HL-60 (cell line): ENCODE measurements at regions not wholly inside any gene's neighbourhood (a gene's known extent, or its start where the extent isn't known, plus 50 kb on each side); places are given as distances from the start of the nearest gene placed in this dataset.
A peak's percentile ranks its signal among the peaks of the same experiment; 100 is the strongest.

Experiments
- DNase-seq, 2 experiments: peaks; one replicate each; pipeline ENCODE4 v3.0.0-alpha.2; 2010 to 2020; ENCODE audit warnings: low read depth in 1 of 2, low spot score in 1 of 2
- H3K27ac ChIP-seq: fragments of 250-450 bp; sonication (Bioruptor Pico); replicated peaks from 2 replicates; pipeline ENCODE4 v1.5.1; 2020; ENCODE audit warnings: mild to moderate bottlenecking, moderate library complexity
- H3K27me3 ChIP-seq: fragments of 250-450 bp; sonication (Bioruptor Pico); 2 replicates; pipeline ENCODE4 v1.5.1; 2021; ENCODE audit warnings: mild to moderate bottlenecking, moderate library complexity; ENCODE audit not compliant: insufficient read depth, poor library complexity, severe bottlenecking
- H3K4me3 ChIP-seq: replicated peaks from 2 replicates; pipeline ENCODE4 v1.5.1; 2011; ENCODE audit warnings: mild to moderate bottlenecking, control low read depth, low read length; ENCODE audit not compliant: insufficient read depth
- CTCF ChIP-seq: IDR thresholded peaks from one replicate; pipeline ENCODE4 v1.5.1; 2011; ENCODE audit warnings: low read length, control low read depth, inconsistent platforms; ENCODE audit not compliant: insufficient read depth
- GABPA ChIP-seq: IDR thresholded peaks from 2 replicates; pipeline ENCODE4 v1.6.1; 2012; ENCODE audit warnings: low read depth
- POLR2AphosphoS5 ChIP-seq: IDR thresholded peaks from 2 replicates; pipeline ENCODE4 v1.6.1; 2012; ENCODE audit warnings: low read depth
- SPI1 ChIP-seq: IDR thresholded peaks from 2 replicates; pipeline ENCODE4 v1.6.1; 2012; ENCODE audit warnings: low read depth, mild to moderate bottlenecking, borderline replicate concordance
- TF ChIP-seq, protein P1 (sequence below): IDR thresholded peaks from 2 replicates; pipeline ENCODE4 v1.6.1; 2012; ENCODE audit warnings: low read depth; ENCODE audit not compliant: insufficient replicate concordance

DNA sequence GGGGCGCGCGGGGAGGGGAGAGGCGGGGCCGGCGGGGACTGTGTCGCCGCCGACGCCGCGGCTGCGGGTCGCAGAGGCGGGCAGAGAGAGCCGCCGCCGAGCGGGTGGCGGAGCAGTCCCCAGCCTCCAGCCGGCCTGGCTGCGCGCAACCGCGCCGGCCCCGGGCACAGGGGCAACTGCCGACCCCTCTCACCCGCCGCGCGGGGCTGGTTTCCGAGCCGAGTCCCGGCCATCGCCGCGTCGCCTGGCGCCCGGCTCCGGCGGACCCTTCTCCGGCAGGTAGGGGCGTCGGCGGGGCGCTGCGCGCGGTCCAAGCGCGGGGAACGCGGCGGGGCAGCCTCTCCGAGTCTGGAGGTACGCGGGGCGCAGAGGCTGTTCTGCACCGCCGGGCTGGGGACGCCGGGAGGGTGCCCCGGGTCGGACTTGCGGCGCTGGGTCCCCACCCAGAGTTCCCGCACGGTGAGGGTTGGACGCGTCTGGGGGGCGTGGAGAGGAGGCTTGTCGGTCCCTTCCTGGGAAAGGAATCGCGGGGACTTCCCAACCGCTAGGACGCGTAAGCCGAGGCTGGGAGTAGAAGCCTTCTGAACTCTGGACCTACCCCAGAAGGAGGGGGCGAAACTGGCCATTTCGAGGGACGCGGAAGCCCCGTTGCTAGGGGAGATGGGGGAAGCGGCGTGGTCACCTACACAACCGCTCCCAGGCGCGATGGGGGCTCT, 133.6 kb upstream of the MYO16 start:
- Histone ChIP-seq H3K27me3 (peaks cover 31% of the 10 kb centered on the region), H3K4me3 (peak overlapping the region; percentile 29), H3K27ac (no peak overlapping the region)
- TF ChIP-seq CTCF (no peak), GABPA (no peak)
- peak in 1 of 2 experiments; percentile 12 for DNase-seq

DNA sequence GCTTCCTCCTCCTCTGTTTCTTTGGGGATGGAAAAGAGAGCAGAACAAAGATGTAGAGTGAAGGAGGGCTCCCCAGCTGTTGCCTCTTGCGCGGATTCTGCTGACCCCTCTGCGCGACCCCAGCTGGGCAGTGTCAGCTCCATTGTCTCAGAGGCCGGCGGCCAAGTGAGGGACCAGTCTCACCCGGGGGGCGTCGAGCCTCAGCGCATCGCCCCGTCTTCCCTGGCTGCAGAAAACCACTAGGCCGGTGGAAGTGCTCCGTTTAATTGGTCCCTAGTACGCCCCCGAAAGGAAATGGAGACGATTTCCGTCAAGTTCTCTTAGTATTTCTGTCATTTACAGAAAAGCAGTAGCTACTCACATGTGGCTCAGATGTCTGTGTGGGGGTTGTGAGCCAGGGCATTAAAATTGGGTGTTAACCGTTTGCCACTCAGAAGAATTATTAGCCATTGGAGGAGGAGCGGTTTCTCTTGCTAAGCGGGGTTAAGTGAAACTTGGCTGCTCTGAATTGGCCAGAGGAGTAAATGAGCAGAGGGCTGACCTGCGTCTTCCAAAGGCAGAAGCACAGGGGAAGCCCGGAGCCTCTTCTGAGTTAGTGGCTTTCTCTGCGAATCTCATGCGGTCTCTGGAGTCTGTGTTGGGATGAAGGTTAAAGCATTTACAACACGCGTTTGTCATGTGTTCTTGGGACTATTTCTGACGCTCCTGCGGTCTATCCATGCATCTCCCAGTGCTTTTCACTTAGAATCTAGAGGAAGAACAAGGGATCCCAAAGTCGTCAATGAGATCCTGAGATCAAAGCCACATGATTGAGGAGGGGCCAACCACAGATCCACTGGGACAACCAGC, 132.8 kb upstream of the MYO16 start:
- Histone ChIP-seq H3K27ac (no peak overlapping the region), H3K27me3 (peaks cover 31% of the 10 kb centered on the region), H3K4me3 (no peak overlapping the region)
- DNase-seq, result peak in 1 of 2 experiments; percentile 18
- TF ChIP-seq, protein P1, sequence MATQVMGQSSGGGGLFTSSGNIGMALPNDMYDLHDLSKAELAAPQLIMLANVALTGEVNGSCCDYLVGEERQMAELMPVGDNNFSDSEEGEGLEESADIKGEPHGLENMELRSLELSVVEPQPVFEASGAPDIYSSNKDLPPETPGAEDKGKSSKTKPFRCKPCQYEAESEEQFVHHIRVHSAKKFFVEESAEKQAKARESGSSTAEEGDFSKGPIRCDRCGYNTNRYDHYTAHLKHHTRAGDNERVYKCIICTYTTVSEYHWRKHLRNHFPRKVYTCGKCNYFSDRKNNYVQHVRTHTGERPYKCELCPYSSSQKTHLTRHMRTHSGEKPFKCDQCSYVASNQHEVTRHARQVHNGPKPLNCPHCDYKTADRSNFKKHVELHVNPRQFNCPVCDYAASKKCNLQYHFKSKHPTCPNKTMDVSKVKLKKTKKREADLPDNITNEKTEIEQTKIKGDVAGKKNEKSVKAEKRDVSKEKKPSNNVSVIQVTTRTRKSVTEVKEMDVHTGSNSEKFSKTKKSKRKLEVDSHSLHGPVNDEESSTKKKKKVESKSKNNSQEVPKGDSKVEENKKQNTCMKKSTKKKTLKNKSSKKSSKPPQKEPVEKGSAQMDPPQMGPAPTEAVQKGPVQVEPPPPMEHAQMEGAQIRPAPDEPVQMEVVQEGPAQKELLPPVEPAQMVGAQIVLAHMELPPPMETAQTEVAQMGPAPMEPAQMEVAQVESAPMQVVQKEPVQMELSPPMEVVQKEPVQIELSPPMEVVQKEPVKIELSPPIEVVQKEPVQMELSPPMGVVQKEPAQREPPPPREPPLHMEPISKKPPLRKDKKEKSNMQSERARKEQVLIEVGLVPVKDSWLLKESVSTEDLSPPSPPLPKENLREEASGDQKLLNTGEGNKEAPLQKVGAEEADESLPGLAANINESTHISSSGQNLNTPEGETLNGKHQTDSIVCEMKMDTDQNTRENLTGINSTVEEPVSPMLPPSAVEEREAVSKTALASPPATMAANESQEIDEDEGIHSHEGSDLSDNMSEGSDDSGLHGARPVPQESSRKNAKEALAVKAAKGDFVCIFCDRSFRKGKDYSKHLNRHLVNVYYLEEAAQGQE, result no peak
- TF ChIP-seq POLR2AphosphoS5, result no peak
- TF ChIP-seq SPI1, result no peak
- no peak for TF ChIP-seq GABPA
- TF ChIP-seq CTCF, result no peak

GRCh38 chr13:108500711-108501110, 128.7 kb upstream of the MYO16 start:
- H3K27me3 ChIP-seq, result peaks cover 19% of the 10 kb centered on the region
- no peak for DNase-seq
- no peak overlapping the region for H3K4me3 ChIP-seq
- no peak overlapping the region for H3K27ac ChIP-seq
- TF ChIP-seq CTCF (no peak), POLR2AphosphoS5 (no peak), SPI1 (no peak), GABPA (no peak)
- TF ChIP-seq, protein P1, result no peak
